KOPT-K1 (cell line): ENCODE measurements at regions not wholly inside any gene's neighbourhood (a gene's known extent, or its start where the extent isn't known, plus 50 kb on each side); places are given as distances from the start of the nearest gene placed in this dataset.
"Not testable (repeated sequence)": the region's sequence is repeated elsewhere in the genome, so short reads cannot be mapped to it uniquely, and the experiment has no call there.

Experiments
- H3K27ac ChIP-seq: fragments of 200-600 bp; sonication (generic); 2 replicates; pipeline ENCODE4 v1.5.1; 2016; ENCODE audit warnings: antibody characterized with exemption, mild to moderate bottlenecking, low read depth, low read length; ENCODE audit not compliant: poor library complexity, severe bottlenecking
- H3K36me3 ChIP-seq: fragments of 200-600 bp; sonication (generic); 2 replicates; pipeline ENCODE4 v1.5.1; 2017; ENCODE audit warnings: antibody characterized with exemption, mild to moderate bottlenecking, low read length, moderate library complexity; ENCODE audit not compliant: insufficient read depth
- H3K9me3 ChIP-seq: fragments of 200-600 bp; sonication (generic); 2 replicates; pipeline ENCODE4 v1.5.1; 2017; ENCODE audit warnings: antibody characterized with exemption, low read length, mild to moderate bottlenecking; ENCODE audit not compliant: insufficient read depth, poor library complexity, severe bottlenecking

- no peak overlapping the region for H3K27ac ChIP-seq
- H3K36me3 ChIP-seq, result no peaks in the 10 kb centered on the region
- no peaks in the 10 kb centered on the region for H3K9me3 ChIP-seq
These were observed 229.5 kb downstream of the TOMM20 start for GRCh38 chr1:234899041-234899729.

GRCh38 chr1:234898455-234899033 is 230.1 kb downstream of the TOMM20 start:
- Histone ChIP-seq H3K27ac (no peak overlapping the region), H3K9me3 (no peaks in the 10 kb centered on the region), H3K36me3 (no peaks in the 10 kb centered on the region)

- no peak overlapping the region for H3K27ac ChIP-seq
- no peaks in the 10 kb centered on the region for H3K36me3 ChIP-seq
- no peaks in the 10 kb centered on the region for H3K9me3 ChIP-seq
These were observed 230.7 kb downstream of the TOMM20 start for GRCh38 chr1:234897754-234898454.

GRCh38 chr1:234897390-234897749 is 231.3 kb downstream of the TOMM20 start:
- no peaks in the 10 kb centered on the region for H3K9me3 ChIP-seq

DNA sequence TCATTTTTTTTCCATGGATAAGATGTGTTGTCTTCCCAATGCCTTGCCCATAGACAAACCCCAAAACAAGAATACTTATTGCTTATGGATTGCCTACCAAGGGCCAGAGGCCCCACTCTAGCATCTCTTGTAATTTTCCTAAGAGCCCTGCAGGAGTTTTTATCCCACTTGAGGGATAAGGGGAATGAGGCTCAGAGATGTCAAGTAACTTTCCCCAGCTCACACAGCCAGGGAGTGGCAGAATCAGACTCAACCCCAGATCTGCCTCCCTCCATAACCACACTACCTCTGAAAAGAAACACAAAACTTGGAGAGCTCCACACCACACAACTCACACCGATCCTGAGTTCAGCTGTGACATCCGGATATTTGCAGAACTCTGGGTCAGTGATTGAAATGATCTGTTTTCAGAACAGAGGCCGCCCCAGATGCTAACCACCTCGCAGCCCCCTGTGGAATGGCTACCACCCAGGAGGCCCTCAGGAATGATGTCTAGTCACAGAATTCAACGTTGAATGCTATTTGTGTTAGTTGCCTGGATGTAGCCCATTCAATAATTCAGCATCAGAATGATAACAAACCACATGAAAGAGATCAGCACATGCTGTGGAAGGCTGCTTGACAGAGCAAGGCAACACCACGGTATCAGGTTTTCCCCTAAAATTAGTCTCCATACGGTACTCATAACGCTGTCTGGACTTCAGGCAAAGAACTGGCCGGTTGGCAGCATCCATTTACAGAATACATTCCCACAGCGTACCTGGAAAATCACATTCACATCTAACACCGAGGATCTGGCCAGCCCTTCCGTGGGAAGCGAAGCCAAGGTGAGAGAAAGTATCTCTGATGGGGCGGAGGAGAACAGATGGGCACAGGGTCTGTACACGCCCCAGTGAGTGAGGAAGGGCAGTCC is 231.9 kb downstream of the TOMM20 start:
- no peaks in the 10 kb centered on the region for H3K9me3 ChIP-seq
- H3K36me3 ChIP-seq, result no peaks in the 10 kb centered on the region
- no peak overlapping the region for H3K27ac ChIP-seq

More at GRCh38 chr1:234897390-234897749, 231.3 kb downstream of the TOMM20 start:
- Histone ChIP-seq H3K27ac (no peak overlapping the region), H3K36me3 (no peaks in the 10 kb centered on the region)

DNA sequence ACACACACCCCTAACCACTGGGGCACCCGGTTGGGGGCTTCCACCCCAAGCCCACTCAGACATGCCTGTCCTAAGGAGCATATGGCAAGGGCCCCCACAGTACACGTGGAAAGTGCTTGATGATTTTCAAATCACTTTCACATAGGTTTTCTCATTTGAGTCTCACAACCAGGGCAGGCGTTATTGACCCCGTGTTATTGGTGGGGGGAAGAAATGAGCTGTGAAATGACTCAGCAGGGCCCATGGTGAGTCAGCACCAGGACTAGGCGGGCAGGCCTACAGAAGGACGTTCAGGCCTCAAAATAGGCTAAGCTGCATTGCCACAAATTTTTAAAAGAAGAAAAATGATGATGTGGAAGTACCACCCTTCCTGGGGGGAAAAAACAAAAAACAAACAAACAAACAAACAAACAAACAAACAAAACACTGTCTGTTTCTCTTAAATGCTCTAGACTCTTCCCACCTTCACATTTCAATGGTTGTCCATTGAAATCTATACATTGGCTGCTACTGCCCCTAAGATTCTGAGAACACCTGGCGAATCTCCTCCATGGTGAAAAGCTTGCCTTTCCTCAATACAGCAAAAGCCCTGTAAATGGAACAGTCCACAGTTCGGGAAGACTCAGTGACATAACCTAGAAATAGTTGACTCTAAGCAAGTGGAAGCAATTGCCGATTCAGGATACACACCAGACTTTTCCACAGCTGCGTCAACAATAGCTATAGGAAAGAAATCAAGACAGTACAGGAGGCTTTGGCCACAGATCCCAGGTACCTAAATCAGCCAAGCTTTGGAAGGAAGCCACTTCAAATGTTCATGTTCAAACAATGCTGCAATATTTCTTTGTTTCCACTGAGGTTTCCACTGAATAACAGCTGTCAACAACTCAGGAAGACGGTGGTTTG is 234.7 kb downstream of the TOMM20 start:
- Histone ChIP-seq H3K9me3 (no peaks in the 10 kb centered on the region), H3K27ac (peak overlapping the region; percentile 19)

GRCh38 chr1:234893359-234893724 is 235.3 kb downstream of the TOMM20 start:
- Histone ChIP-seq H3K9me3 (no peaks in the 10 kb centered on the region), H3K27ac (no peak overlapping the region), H3K36me3 (no peaks in the 10 kb centered on the region)

More for the DNA sequence above, 234.7 kb downstream of the TOMM20 start:
- H3K36me3 ChIP-seq, result no peaks in the 10 kb centered on the region

DNA sequence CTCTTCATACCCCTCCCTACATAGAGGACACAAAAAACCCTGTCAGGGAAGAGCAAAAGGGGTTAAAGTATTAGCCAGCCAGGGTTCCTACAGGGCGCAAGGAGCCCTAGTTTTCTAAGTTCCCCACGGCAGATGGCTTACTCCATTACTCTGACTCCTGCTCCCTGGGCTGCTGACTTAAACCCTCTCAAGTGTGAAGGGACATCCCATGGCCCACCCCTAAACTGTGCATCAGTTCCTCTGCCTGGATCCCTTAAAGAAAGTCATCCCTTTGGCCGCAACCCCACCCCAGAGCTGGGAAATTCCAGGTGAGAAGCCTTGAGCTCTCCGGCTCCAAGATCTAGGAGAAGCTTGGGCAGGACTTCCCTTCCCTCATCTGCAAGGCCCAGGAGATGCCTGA is 236.0 kb downstream of the TOMM20 start:
- Histone ChIP-seq H3K9me3 (no peaks in the 10 kb centered on the region), H3K27ac (no peak overlapping the region), H3K36me3 (no peaks in the 10 kb centered on the region)

DNA sequence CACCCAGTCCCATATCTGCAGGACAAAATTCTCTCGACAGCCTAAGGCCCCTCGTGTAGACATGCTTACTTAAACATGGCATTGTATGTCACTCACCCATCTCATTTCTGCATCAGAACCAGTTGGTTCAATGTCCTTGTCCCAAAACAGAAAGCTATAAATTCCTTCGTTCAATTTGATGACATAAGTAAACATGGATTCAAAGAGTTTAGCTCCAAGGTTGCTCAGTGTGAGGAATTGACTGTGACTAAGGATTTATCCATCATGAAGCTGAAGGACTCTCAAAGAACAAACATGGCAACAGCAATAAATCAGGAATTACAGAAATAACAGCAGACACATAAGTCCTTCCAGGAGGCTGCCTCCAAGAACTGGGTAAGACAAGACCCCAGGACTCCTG is 237.2 kb downstream of the TOMM20 start:
- H3K27ac ChIP-seq, result no peak overlapping the region
- no peaks in the 10 kb centered on the region for H3K9me3 ChIP-seq
- no peaks in the 10 kb centered on the region for H3K36me3 ChIP-seq

DNA sequence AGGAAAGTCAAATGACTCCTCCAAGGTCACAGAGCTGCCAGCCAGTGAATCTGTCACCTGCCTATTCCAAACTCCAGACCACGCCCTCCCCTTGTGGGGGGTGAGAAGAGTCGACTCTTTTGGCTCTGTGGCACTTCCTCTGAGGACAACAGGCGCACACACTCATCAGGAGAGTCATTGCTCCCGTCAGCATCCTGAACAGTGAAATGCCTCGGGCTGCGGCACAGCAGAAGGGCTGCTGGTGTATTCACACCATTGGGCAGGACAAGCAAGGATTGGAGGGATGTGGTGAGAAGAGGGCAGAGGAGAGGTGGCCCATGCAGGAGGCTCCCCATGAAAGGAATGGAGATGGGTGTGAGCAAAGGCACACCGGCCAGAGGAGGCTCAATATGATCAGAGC is 239.0 kb downstream of the TOMM20 start:
- H3K9me3 ChIP-seq, result no peaks in the 10 kb centered on the region
- H3K27ac ChIP-seq, result no peak overlapping the region
- H3K36me3 ChIP-seq, result no peaks in the 10 kb centered on the region

DNA sequence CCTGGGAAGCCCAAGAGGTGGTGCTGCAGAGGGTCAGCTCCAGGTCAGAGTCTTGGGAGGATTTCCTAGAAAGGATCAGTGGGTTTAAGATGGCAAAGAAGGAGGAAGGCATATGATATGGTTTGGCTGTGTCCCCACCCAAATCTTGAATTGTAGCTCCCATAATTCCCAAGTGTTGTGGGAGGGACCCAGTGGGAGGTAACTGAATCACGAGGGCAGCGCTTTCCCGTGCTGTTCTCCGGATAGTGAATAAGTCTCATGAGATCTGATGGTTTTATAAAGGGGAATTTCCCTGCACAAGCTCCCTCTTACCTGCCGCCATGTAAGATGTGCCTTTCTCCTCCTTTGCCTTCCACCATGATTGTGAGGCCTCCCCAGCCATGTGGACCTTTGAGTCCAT is 240.4 kb downstream of the TOMM20 start:
- not testable (repeated sequence) for H3K9me3 ChIP-seq, H3K36me3 ChIP-seq, H3K27ac ChIP-seq

DNA sequence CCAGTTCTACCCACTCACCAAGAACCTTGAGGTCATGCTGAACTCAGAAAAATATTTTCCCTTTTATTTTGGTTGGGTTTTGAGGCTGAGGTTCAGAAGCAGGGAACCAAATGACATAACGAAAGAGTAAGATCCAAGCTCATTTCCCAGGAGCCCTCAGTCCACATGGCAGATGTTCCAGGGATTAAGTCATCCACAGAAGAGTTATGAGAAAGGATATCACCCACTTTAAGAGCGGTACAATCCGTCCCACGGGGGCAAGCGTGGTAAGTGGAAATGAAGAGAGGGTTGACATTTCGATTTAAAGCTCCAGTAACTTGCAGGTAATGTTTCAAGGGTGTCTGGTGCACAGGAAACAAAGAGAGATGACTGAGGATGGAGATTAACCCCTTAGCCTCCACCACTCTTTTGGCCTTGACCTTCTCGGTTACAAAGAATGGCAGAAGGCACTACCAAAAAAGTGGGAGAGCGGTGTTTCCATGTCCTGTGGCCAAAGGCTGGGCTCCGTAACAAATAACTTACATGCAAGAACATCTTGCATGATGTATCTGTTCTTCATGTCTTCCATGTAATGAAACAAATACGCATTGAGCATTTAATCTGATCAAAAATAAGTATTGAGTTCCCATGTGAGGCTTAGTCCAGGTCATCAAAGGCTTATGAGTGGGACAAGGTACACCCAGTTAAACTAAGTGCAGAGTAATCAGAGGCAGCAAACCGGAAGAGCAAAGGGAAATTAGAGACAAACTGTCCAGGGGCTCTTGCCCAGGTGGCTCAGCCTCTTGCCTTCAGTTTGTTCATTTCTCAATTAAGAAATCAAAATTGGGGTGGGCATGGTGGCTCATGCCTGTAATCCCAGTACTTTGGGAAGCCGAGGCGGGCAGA is 241.4 kb downstream of the TOMM20 start:
- H3K36me3 ChIP-seq, result no peaks in the 10 kb centered on the region
- no peak overlapping the region for H3K27ac ChIP-seq
- H3K9me3 ChIP-seq, result no peaks in the 10 kb centered on the region

GRCh38 chr1:234886081-234886984 is 242.3 kb downstream of the TOMM20 start:
- Histone ChIP-seq H3K9me3 (no peaks in the 10 kb centered on the region), H3K36me3 (no peaks in the 10 kb centered on the region), H3K27ac (no peak overlapping the region)
